Common myeloid progenitor, CD34-positive (primary cell): ENCODE measurements at regions not wholly inside any gene's neighbourhood (a gene's known extent, or its start where the extent isn't known, plus 50 kb on each side); places are given as distances from the start of the nearest gene placed in this dataset.

Source experiments
- CTCF ChIA-PET: fragments of 350-600 bp; sonication (Branson Sonifier 250); formaldehyde crosslinking; loops from one replicate; lab custom pipeline; 2021; ENCODE audit warnings: antibody characterized with exemption; lab: Charles Lee
- POLR2A ChIA-PET: fragments of 350-600 bp; sonication (Branson Sonifier 250); formaldehyde crosslinking; loops from one replicate; lab custom pipeline; 2021; ENCODE audit warnings: antibody characterized with exemption; lab: Charles Lee
- DNase-seq, 3 donors: peaks; one replicate each; pipeline versions ENCODE4 v3.0.0 to v3.0.0-alpha.2; 2013
- H3K27ac ChIP-seq, 2 experiments: 1 replicate in 1 of 2; 2 replicates in 1 of 2; pipeline ENCODE4 v1.7.0; 2013; ENCODE audit warnings: inconsistent platforms in 2 of 2, low read length in 2 of 2, mild to moderate bottlenecking in 2 of 2, low read depth in 1 of 2, moderate library complexity in 1 of 2; ENCODE audit not compliant: severe bottlenecking in 2 of 2, insufficient read depth in 1 of 2, poor library complexity in 1 of 2
- H3K27me3 ChIP-seq, 5 experiments: replicated peaks in 2 of 5; 1 replicate in 3 of 5; 2 replicates in 2 of 5; pipeline versions ENCODE4 v1.6.1 to v1.7.0; 2013; ENCODE audit warnings: low read length in 4 of 5, mild to moderate bottlenecking in 2 of 5, moderate library complexity in 2 of 5, inconsistent platforms in 1 of 5; ENCODE audit not compliant: insufficient read depth in 5 of 5, control insufficient read depth in 4 of 5
- H3K36me3 ChIP-seq, 4 experiments: 1 replicate in 2 of 4; 2 replicates in 2 of 4; pipeline versions ENCODE4 v1.6.1 to v1.7.0; 2013; ENCODE audit warnings: low read length in 3 of 4, control low read depth in 1 of 4, mild to moderate bottlenecking in 1 of 4; ENCODE audit not compliant: control insufficient read depth in 4 of 4, insufficient read depth in 4 of 4
- H3K4me1 ChIP-seq, 4 experiments: 1 replicate in 3 of 4; 2 replicates in 1 of 4; pipeline versions ENCODE4 v1.6.1 to v1.7.1; 2013; ENCODE audit warnings: low read length in 3 of 4, mild to moderate bottlenecking in 3 of 4, control low read depth in 1 of 4, inconsistent platforms in 1 of 4, moderate library complexity in 1 of 4; ENCODE audit not compliant: control insufficient read depth in 4 of 4, insufficient read depth in 4 of 4; ENCODE audit errors: control extremely low read depth in 1 of 4
- H3K4me3 ChIP-seq, 7 experiments: 1 replicate in 4 of 7; 2 replicates in 3 of 7; pipeline versions ENCODE4 v1.5.1 to v1.7.0; 2013; ENCODE audit warnings: mild to moderate bottlenecking in 7 of 7, low read length in 6 of 7, moderate library complexity in 6 of 7, inconsistent platforms in 2 of 7, low read depth in 2 of 7, control low read depth in 1 of 7; ENCODE audit not compliant: insufficient read depth in 4 of 7, control insufficient read depth in 1 of 7; ENCODE audit errors: extremely low read depth in 1 of 7
- H3K9me3 ChIP-seq, 5 experiments: 1 replicate in 4 of 5; 2 replicates in 1 of 5; pipeline versions ENCODE4 v1.6.1 to v1.7.1; 2013; ENCODE audit warnings: low read length in 4 of 5, mild to moderate bottlenecking in 2 of 5, inconsistent platforms in 1 of 5, low read depth in 1 of 5, moderate library complexity in 1 of 5; ENCODE audit not compliant: control insufficient read depth in 4 of 5, insufficient read depth in 2 of 5; ENCODE audit errors: control extremely low read depth in 1 of 5
- WGBS: methylation state at CpG from one replicate; pipeline ENCODE4 v1.1.5; 2013; ENCODE audit not compliant: insufficient coverage; 5-methylcytosine and 5-hydroxymethylcytosine counted together

DNA sequence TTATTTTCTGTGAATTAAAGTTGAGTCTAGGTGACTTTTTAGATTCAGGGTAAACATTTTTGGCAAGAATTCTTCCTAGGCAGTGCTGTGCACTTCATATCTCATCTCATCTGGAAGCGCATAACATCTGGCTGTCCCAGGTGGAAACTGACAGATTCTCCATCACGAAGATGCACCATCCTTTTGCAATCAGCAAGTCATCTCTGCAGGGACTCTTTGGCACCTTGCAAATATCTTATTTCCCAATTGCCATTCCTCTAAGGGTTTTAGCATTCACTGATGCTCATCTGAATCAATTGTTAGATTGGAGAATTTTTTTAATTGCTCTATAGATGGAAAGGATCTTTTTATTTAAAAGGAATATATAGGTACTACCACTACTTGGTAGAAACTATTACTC, 282.7 kb upstream of the ATP10A start:
- H3K36me3 ChIP-seq, result no peaks in the 10 kb centered on the region
- H3K4me1 ChIP-seq, result no peaks in the 10 kb centered on the region
- H3K27ac ChIP-seq, result no peak overlapping the region
- ChIA-PET CTCF (no interaction called here), POLR2A (no interaction called here)
- no peaks in the 10 kb centered on the region for H3K9me3 ChIP-seq
- no peaks in the 10 kb centered on the region for H3K27me3 ChIP-seq
- no peak overlapping the region for H3K4me3 ChIP-seq
- DNase-seq, result no peak
- 100% methylated on average over 1 of the region's 2 CpGs for WGBS

DNA sequence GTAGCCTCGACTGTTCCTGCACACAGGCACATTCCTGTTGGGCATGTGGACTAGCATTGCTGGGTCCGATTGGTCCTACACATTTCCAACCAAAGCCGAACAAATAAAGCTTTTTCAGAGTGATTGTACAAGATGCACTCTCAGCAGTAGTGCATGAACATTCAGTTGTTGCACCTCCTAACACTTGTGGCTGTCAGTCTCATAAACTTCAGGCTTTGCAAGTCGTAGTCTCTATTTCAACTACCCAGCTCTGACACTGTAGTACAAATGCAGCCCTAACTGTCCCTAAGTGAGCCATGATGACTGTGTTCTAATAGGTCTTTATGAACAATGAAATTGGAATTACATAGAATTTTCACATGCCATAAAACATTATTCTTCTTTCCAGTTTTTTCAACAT, 281.7 kb upstream of the ATP10A start:
- Histone ChIP-seq H3K4me3 (no peak overlapping the region), H3K4me1 (no peaks in the 10 kb centered on the region), H3K9me3 (no peaks in the 10 kb centered on the region), H3K36me3 (no peaks in the 10 kb centered on the region), H3K27ac (no peak overlapping the region), H3K27me3 (no peaks in the 10 kb centered on the region)
- no peak for DNase-seq
- ChIA-PET POLR2A (no interaction called here), CTCF (no interaction called here)
- 100% methylated on average over 3 of the region's 4 CpGs for WGBS

DNA sequence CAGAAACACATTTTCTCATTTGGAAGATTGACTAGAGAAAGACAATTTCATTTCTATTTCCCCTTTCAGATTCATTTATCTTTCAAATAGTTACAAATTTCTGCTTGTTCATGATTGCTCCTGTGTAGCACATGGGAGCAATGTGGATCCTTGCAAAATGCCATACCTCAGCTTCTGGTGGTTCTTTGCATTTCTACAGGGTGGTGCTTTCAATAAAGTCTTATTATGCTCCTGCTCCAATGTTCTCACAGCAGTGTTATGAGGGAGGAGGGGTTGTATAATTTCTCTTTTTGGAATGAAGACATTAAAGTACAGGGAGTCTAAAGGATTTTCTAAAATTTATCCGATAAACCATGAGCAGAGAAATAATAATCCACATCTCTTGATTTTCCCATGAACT, 280.1 kb upstream of the ATP10A start:
- POLR2A ChIA-PET, result no interaction called here

DNA sequence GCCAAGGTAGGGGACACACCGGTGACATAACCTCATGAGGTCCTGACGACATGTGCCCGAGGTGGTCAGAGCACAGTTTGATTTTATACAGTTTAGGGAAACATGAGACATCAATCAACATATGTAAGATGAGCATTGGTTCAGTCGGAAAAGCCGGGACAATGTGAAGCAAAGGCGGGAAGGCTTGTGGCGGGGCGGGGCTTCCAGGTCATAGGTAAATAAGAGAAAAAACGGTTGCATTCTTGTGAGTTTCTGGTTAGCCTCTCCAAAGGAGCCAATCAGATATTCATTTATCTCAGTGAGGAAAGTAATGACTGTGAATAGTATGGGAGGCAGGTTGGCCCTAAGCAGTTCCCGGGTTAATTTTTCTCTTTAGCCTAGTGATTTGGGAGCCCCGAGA, 271.7 kb upstream of the ATP10A start:
- Histone ChIP-seq H3K9me3 (no peaks in the 10 kb centered on the region), H3K36me3 (no peaks in the 10 kb centered on the region), H3K27me3 (peaks cover 0 to 9% (median 2%) of the 10 kb centered on the region in 5 experiments), H3K27ac (no peak overlapping the region), H3K4me3 (no peak overlapping the region), H3K4me1 (no peaks in the 10 kb centered on the region)
- DNase-seq, result no peak
- WGBS, result 72% methylated on average over 5 of the region's 11 CpGs
- POLR2A ChIA-PET, result no interaction called here
- CTCF ChIA-PET, result no interaction called here

More for the DNA sequence above, 280.1 kb upstream of the ATP10A start:
- DNase-seq, result no peak
- Histone ChIP-seq H3K27me3 (no peaks in the 10 kb centered on the region), H3K9me3 (no peaks in the 10 kb centered on the region), H3K4me3 (no peak overlapping the region), H3K4me1 (no peaks in the 10 kb centered on the region), H3K27ac (no peak overlapping the region), H3K36me3 (no peaks in the 10 kb centered on the region)
- CTCF ChIA-PET, result no interaction called here
- no CpG with 5 or more reads among the region's 1 CpG for WGBS

DNA sequence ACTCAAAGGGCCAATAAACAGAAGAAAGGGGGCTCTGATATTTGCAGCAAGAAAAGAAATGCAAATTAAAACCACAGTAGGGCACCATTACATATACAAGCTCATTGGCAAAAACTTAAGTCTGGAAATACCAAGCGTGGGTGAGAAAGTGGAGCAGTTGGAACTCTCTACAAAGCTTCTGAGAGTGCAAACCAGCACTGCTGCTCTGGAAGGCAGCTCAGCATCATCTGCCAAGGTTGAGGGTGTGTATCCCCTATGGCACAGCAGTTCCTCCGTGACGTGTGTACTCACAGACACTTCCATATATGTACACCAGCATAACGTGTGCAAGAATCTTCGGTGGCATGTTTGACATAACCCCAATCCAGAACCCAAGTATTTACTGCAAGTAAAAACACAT, 271.0 kb upstream of the ATP10A start:
- no peak overlapping the region for H3K4me3 ChIP-seq
- CTCF ChIA-PET, result no interaction called here
- H3K27ac ChIP-seq, result no peak overlapping the region
- peaks cover 0 to 9% (median 2%) of the 10 kb centered on the region in 5 experiments for H3K27me3 ChIP-seq
- no peaks in the 10 kb centered on the region for H3K36me3 ChIP-seq
- DNase-seq, result no peak
- H3K4me1 ChIP-seq, result no peaks in the 10 kb centered on the region
- 97% methylated on average over 3 of the region's 5 CpGs for WGBS
- POLR2A ChIA-PET, result no interaction called here
- H3K9me3 ChIP-seq, result no peaks in the 10 kb centered on the region

DNA sequence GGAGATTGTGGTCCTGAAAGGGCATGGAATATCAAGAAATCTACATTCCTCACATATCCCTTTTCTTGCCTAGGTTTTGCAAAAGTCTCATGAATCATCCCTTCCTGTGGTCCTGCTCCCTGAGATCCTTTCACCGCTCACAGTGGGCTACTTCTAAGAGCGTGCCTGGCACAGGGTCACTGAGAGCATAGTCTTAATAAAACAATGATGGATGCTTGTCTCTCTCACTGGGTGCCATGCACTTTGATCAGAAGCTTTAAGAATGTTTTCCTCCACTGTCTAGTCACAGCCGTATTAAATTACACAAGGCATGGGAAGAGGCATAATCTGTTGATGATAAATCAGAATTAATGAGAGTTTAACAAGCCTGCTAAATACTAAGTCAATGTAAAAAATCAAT, 269.7 kb upstream of the ATP10A start:
- Histone ChIP-seq H3K9me3 (no peaks in the 10 kb centered on the region), H3K36me3 (no peaks in the 10 kb centered on the region), H3K27me3 (peaks cover 0 to 9% (median 2%) of the 10 kb centered on the region in 5 experiments), H3K27ac (no peak overlapping the region), H3K4me1 (no peaks in the 10 kb centered on the region), H3K4me3 (no peak overlapping the region)
- 83% methylated on average over 2 of the region's 3 CpGs for WGBS
- DNase-seq, result no peak
- POLR2A ChIA-PET, result no interaction called here
- CTCF ChIA-PET, result no interaction called here

DNA sequence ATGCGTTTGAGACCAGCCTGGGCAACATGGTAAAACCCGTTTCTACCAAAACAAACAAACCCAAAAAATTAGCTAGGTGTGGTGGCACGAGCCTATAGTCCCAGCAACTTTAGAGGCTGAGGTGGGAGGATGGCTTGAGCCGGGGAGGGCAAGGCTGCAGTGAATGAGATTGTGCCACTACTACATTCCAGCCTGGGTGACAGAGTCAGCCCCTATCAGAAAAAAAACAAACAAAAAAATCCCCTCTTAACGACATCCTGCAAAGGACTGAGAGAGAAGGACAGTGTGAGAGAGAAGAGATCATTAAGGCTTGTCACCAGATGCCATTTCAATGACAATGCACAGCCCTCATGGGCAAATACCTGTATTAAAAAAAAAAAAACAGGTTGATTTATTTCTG, 266.7 kb upstream of the ATP10A start:
- DNase-seq, result no peak
- Histone ChIP-seq H3K36me3 (no peaks in the 10 kb centered on the region), H3K4me1 (no peaks in the 10 kb centered on the region), H3K27me3 (peaks cover 0 to 7% (median 2%) of the 10 kb centered on the region in 5 experiments), H3K9me3 (no peaks in the 10 kb centered on the region), H3K4me3 (no peak overlapping the region), H3K27ac (no peak overlapping the region)
- ChIA-PET POLR2A (no interaction called here), CTCF (no interaction called here)
- WGBS, result no CpG with 5 or more reads among the region's 5 CpGs
